ENCODE measurements at regions not wholly inside any gene's neighbourhood (a gene's known extent, or its start where the extent isn't known, plus 50 kb on each side); places are given as distances from the start of the nearest gene placed in this dataset.
A peak's percentile ranks its signal among the peaks of the same experiment; 100 is the strongest.

DNA sequence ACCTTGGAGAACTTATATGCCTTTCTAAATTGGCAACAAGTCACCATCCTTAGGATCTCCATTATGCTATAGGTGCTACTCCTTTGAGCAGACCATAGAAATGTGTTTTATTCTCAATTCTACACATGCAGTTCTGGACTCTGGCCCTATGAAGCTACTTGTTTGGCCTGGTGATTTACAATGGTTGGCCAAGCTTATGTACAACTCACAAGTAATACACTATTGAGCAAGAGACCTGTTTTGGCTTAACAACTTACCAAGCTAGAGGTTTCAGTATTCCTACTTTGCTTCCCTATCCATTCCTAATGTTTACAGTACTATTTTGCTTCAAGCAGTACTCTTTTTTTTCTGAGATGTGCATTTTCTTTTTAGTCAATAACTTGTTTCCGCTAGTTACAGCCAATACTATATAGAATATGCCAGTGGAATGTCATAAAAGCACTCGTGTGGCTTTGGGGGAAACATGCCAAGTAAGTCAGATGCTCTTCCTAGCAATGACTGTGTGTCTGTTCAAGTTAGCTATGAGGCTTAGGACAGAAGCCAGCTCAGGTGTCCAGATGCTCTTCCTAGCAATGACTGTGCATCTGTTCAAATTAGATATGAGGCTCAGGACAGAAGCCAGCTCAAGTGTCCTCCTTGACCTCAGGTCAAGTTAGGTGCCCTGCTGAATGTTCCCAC, 174.9 kb upstream of the SEMA6D start:
- no peak for DNase-seq
- intact Hi-C loops (cut with DNase I): no loop called here

GRCh38 chr15:47548231-47548630, 169.1 kb upstream of the SEMA6D start:
- intact Hi-C loops (cut with DNase I): no loop called here
- no peak for DNase-seq

GRCh38 chr15:47548986-47549385, 168.3 kb upstream of the SEMA6D start:
- no peak for DNase-seq
- intact Hi-C loops (cut with DNase I): no loop called here

DNA sequence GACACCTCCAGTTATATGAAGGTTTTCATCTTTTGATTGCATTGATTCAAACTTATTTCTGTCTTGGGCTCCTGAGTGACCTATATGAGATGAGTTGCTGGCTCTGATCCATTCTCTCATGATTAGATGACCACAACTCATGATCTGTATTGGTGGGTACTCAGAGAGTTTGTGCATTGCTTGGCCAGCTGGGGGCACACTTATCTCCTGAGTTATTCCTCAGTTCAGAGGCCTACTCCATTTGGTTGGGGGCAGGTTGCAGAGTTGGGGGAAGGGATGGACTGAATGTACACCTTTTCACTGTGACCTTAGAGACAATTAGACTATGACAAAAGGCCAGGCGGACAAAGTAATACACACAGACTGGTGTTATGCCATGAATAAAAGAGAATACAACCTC, 166.2 kb upstream of the SEMA6D start:
- DNase-seq: peak in 11 of 42 donors; percentile 11 to 48 (median 19)
- intact Hi-C loops (cut with DNase I): no loop called here

GRCh38 chr15:47551546-47551945, 165.8 kb upstream of the SEMA6D start:
- DNase-seq: no peak
- intact Hi-C loops (cut with DNase I): no loop called here

- intact Hi-C loops (cut with DNase I): no loop called here
- DNase-seq: no peak
Measured at GRCh38 chr15:47552978-47553608, 164.2 kb upstream of the SEMA6D start.

GRCh38 chr15:47553947-47554346, 163.4 kb upstream of the SEMA6D start:
- intact Hi-C loops (cut with DNase I): no loop called here
- no peak for DNase-seq

DNA sequence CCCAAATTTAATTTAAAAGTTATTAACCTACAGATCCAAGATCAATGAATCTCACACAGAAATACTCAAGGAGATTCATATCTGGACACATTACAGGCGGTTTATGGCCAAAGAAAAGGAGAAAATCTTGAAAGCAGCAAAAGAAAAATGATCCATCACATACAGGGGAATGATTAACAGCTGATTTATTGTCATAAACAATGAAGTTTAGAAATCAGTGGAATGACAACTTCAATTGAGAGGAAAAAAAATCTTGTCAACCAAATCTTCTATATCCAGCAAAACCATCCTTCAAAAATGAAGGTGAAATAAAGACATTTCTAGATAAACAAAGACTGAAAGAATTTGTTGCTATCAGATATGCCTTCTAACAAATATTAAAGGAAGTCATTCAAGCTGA, 156.2 kb upstream of the SEMA6D start:
- intact Hi-C loops (cut with DNase I): no loop called here
- DNase-seq: no peak

DNA sequence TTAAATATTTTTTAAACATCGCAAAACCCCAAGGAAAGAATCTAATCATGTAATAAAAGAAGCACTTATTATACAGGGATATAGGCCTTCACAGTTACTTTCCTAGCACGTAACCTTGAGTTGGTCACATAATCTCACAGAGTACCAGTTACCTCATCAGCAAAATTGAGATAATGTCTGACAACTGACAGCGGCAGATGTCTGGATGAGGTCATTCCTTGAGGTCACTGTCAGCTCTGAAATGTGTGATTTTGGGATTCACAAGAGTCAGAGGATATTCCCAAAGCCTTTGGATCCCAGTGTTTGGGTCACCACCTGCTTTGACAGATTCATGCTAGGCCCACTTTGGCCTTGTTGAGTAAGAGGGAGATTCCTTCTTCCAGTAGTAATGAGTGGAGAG, 151.4 kb upstream of the SEMA6D start:
- intact Hi-C loops (cut with DNase I): no loop called here
- DNase-seq: no peak

DNA sequence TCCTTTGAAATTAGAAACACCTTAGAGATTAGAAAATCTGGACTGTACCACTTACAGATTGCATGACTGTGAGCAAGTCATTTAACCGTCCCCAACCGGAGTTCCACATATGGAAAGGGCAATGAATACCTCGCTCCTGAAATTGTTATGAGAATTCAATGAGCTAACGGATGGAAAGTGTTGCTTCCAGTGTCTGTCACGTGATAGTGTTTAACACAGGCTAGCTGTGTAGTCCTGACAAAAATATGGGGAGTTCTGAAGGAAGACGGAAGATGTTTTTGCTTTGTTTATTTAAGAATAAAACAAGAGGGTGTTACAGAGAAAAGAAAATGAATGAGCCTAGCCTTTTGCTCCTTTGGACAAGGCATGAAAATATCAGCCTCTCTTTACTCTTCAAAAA, 150.7 kb upstream of the SEMA6D start:
- intact Hi-C loops (cut with DNase I): no loop called here
- DNase-seq: no peak

DNA sequence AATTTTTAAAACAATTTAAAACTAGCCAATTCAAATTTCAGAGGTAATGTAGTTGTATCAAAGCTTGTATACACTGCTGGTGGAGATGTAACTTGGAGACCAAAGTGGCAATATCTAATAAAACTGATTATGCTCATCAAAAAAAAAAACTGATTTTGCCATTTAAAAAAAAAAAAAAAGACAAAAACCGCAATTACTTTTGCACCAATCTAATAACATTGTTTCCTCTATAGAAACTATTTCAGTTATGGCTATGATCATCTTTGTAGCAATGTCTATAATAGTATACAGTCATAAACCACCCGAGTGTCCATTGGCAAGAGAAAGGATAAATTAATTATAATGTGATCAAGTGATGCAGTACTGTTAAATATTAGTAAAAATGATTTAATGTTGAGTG, 149.3 kb upstream of the SEMA6D start:
- no peak for DNase-seq
- intact Hi-C loops (cut with DNase I): no loop called here

DNA sequence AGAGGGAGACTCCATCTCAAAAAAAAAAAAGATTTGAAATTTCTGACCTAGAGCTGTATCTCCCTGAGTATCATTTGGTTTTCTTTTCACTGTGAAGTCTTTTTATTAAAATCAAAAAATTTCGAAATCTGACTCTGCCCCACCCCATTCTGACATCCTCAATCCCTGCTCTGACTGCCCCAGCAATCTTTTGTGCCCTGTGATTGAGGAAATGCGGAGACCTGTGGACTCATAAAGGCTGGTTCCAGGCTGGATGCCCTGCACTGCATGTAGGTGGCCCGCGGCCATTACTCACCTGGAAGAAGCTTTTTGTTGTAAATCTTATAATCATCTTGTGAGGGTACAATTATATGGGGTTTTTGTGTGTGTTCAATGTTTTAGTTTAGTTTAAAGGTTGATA, 147.3 kb upstream of the SEMA6D start:
- no peak for DNase-seq
- intact Hi-C loops (cut with DNase I): no loop called here

GRCh38 chr15:47570451-47570850, 146.9 kb upstream of the SEMA6D start:
- intact Hi-C loops (cut with DNase I): no loop called here
- no peak for DNase-seq

DNA sequence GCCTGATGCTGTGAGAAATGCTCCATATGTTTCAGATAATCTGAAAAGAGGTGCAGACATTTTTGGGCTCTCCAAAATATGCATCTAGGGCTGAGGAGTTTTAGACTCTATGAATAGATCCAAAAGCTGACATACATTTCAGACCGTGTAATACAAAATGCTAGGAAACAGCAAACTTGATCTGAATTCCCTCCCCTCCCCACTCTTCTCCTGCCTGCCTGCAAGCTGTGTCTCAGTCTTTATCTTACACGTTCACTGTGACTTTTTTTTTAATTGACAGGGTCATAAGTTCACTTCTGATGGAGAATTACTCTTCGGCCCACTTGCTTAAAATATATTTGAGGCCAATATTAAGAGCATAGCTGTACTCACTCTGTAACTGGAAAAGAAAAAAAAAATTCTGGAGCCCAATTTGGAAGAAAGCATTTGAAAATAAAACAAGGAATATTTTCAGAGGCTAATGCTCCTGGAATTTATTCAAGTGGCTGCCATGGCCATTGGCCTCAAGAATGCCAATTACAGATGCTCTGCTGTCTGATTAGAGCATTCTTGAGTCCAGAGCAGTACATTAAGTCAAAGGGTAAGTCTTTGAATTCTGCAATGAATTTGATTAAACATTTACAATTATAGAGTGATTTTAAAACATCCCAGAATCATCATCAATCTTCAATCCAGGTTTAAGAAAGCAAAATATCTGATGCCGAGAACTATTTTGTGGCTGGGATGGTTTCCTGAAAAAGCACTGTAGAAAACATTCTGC, 146.2 kb upstream of the SEMA6D start:
- intact Hi-C loops (cut with DNase I): no loop called here
- DNase-seq: no peak

GRCh38 chr15:47573673-47574072, 143.6 kb upstream of the SEMA6D start:
- intact Hi-C loops (cut with DNase I): no loop called here
- DNase-seq: no peak

- no peak for DNase-seq
- intact Hi-C loops (cut with DNase I): no loop called here
Measured at GRCh38 chr15:47577000-47577399, 140.3 kb upstream of the SEMA6D start.

DNA sequence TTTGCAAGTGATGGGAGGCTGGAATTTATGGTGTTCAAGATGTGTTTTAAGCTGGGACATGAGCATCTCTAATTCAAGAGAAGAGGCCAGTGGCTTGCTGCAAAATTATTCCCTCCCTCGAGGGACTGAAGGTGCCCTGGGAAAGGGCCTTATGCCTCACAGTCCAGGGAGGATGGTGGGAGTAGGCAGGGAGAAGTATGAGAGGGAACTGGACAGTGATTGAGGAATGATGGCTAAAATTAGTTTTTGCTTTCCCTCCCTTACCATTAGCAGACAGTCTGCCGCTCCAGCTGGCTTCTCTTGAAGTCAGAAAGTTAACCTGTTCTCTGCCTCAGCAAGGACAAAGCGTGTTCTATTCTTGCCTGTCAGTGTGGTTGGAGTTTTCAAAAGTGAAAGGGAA, 139.8 kb upstream of the SEMA6D start:
- no peak for DNase-seq

GRCh38 chr15:47582233-47582632, 135.1 kb upstream of the SEMA6D start:
- intact Hi-C loops (cut with DNase I): no loop called here
- no peak for DNase-seq

More for the DNA sequence above, 139.8 kb upstream of the SEMA6D start:
- intact Hi-C loops (cut with DNase I): no loop called here

- intact Hi-C loops (cut with DNase I): no loop called here
- no peak for DNase-seq
Measured at GRCh38 chr15:47584316-47584715, 133.0 kb upstream of the SEMA6D start.

DNA sequence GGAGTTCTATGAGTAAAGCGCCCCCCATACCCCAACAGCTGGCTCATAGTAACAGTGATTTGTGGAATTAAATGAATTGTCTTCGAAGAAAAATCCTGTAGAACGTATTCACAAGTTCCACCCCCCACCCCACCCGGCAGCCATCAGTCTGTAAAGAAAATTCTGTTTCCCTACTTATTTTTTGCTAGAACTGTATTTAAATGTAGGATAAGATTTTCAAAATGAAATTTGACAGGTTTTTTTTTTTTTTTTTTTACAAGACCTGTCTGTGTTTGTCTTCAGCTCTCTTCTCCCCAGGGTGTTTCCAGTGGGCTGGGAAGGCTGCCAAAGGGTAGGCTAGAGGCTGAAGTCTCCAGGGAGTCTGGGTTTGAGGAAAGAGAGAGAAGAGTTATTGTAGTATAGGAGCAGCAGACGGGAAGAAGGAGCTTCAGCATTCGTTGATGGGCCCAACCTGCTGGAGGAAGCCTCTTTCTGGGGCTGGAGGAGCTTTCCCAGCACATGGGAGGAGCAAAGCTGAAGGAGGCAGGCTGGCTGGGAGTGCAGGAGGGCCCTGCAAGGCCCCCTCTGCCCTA, 130.6 kb upstream of the SEMA6D start:
- DNase-seq: peak in 2 of 42 donors; percentile 2 to 10
- intact Hi-C loops (cut with DNase I): no loop called here
